ENCODE measurements at regions not wholly inside any gene's neighbourhood (a gene's known extent, or its start where the extent isn't known, plus 50 kb on each side); places are given as distances from the start of the nearest gene placed in this dataset.

DNA sequence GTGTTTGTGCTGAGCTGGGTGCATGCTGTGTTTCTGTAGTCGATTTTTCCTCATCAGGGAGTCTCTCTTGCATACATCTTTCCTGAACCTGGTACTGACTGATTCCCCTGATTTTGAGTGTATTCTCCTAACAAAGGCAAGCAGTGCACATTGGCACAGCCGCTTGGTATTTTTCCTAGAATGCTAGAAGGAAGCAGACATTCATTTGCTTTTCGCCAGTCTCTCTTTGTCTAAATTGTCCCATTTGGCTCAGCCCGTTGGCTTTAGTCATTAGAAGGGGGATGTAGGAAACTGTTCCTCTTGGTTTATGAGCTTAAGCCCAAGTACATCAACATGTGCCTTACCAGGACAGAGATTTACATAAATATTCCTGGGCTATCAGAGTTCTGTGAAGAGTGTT lies 266.1 kb upstream of the TMTC4 start:
- POLR2A ChIA-PET (ENCODE audit: partially characterized antibody): no interaction called here
- H2AK5ac ChIP-seq (ENCODE audit: low read depth, low read length): no peak overlapping the region
- WGBS, 2 experiments (ENCODE audit: extremely low coverage in 1 of 2, insufficient coverage in 1 of 2, insufficient read length in 1 of 2, insufficient replicate concordance in 2 of 2, low coverage in 1 of 2, low lambda C conversion rate in 2 of 2, missing lambda C conversion rate in 1 of 2): 88% methylated on average over 4 of the region's 4 CpGs; no CpG with 5 or more reads in 1 of the 2 experiments

More for the DNA sequence above, 266.1 kb upstream of the TMTC4 start:
- Histone ChIP-seq H3K4me3 (ENCODE audit: extremely low read depth in 1 of 4, insufficient read depth in 2 of 4, low read depth in 3 of 4, low read length in 4 of 4) (no peak overlapping the region), H3K36me3 (ENCODE audit: control insufficient read depth in 2 of 4, insufficient read depth in 4 of 4, low read length in 3 of 4) (no peaks in the 10 kb centered on the region), H2BK5ac (ENCODE audit: low read depth, low read length) (no peak overlapping the region), H3K18ac (ENCODE audit: extremely low read depth, low read length) (no peak overlapping the region), H4K8ac (ENCODE audit: extremely low read depth, insufficient read depth, low read length) (no peak overlapping the region), H3K56ac (replicated peaks; ENCODE audit: insufficient read length, low read depth, low read length) (no peak overlapping the region), H4K20me1 (replicated peaks in 1 of 2; ENCODE audit: control insufficient read depth in 1 of 2, insufficient read depth in 2 of 2, low read length in 2 of 2) (no peaks in the 10 kb centered on the region), H4K5ac (ENCODE audit: insufficient read length, low read depth, low read length) (no peak overlapping the region), H3K79me1 (ENCODE audit: low read depth, low read length) (no peaks in the 10 kb centered on the region), H4K91ac (replicated peaks; ENCODE audit: insufficient read length, low read length) (no peak overlapping the region), H3K4ac (replicated peaks; ENCODE audit: insufficient read length, low read depth, low read length) (no peak overlapping the region), H3K4me2 (ENCODE audit: insufficient read depth in 1 of 2, low read depth in 2 of 2, low read length in 2 of 2) (no peak overlapping the region), H3K79me2 (ENCODE audit: control insufficient read depth in 1 of 2, insufficient read depth in 2 of 2, low read length in 2 of 2) (no peaks in the 10 kb centered on the region), H2BK20ac (ENCODE audit: low read length) (no peak overlapping the region), H3K9me3 (ENCODE audit: insufficient read depth in 2 of 2, low read depth in 1 of 2, low read length in 1 of 2) (no peaks in the 10 kb centered on the region), H3K4me1 (replicated peaks in 1 of 4; ENCODE audit: control insufficient read depth in 3 of 4, insufficient read depth in 4 of 4, low read length in 3 of 4) (no peaks in the 10 kb centered on the region), H2BK12ac (ENCODE audit: low read depth, low read length) (no peak overlapping the region), H2BK120ac (replicated peaks; ENCODE audit: low read depth, low read length) (no peak overlapping the region), H2AFZ (ENCODE audit: low read length) (peak overlapping the region; percentile 91), H3K27ac (ENCODE audit: low read depth, low read length) (no peak overlapping the region), H3K9ac (replicated peaks in 1 of 4; ENCODE audit: extremely low read depth in 1 of 4, low read depth in 3 of 4, low read length in 3 of 4) (no peak overlapping the region), H3K23ac (ENCODE audit: insufficient read length) (no peak overlapping the region), H3K27me3 (replicated peaks in 1 of 4; ENCODE audit: control insufficient read depth in 3 of 4, extremely low read depth in 1 of 4, insufficient read depth in 3 of 4, low read length in 3 of 4) (no peaks in the 10 kb centered on the region), H3K14ac (ENCODE audit: insufficient read length) (no peak overlapping the region), H3K23me2 (ENCODE audit: low read depth, low read length) (no peaks in the 10 kb centered on the region), H2BK15ac (ENCODE audit: low read length) (no peak overlapping the region)
- TF ChIP-seq EZH2 (IDR thresholded peaks at IDR 0.05; ENCODE audit: low read depth, low read length, severe bottlenecking) (no peak), ZNF274 (IDR thresholded peaks at IDR 0.05; ENCODE audit: borderline replicate concordance, extremely low read depth, low read length) (no peak), EP300 (IDR thresholded peaks at IDR 0.05; ENCODE audit: borderline replicate concordance in 1 of 2, low read depth in 2 of 2, low read length in 2 of 2) (no peak), SP1 (IDR thresholded peaks at IDR 0.05; ENCODE audit: low read depth, low read length) (no peak), TEAD4 (IDR thresholded peaks at IDR 0.05; ENCODE audit: low read depth, low read length) (no peak), TCF12 (IDR thresholded peaks at IDR 0.05; ENCODE audit: low read depth, low read length) (no peak), KDM1A (IDR thresholded peaks at IDR 0.05; ENCODE audit: borderline replicate concordance, low read length) (no peak), GTF2F1 (IDR thresholded peaks at IDR 0.05; ENCODE audit: borderline replicate concordance, low read depth, low read length) (no peak), POLR2AphosphoS5 (IDR thresholded peaks at IDR 0.05; ENCODE audit: low read depth, low read length) (no peak), RFX5 (IDR thresholded peaks at IDR 0.05; ENCODE audit: borderline replicate concordance, low read depth, low read length) (no peak), BACH1 (IDR thresholded peaks at IDR 0.05; ENCODE audit: low read length) (no peak)
- TF ChIP-seq, protein P1, sequence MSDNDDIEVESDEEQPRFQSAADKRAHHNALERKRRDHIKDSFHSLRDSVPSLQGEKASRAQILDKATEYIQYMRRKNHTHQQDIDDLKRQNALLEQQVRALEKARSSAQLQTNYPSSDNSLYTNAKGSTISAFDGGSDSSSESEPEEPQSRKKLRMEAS (IDR thresholded peaks at IDR 0.05): no peak
- no peak for FAIRE-seq
- CTCF ChIA-PET (ENCODE audit: partially characterized antibody): interaction anchor here (0.9 to 1.5 kb wide), 2 partner anchors 9 to 21 kb away, joined by 3 read pairs; no protein-coding TSS in a partner anchor
- DNase-seq (ENCODE audit: low read depth in 1 of 2, low spot score in 2 of 2): no peak
